GM23338 (cell line): ENCODE measurements at regions not wholly inside any gene's neighbourhood (a gene's known extent, or its start where the extent isn't known, plus 50 kb on each side); places are given as distances from the start of the nearest gene placed in this dataset.

Experiments used
- ATAC-seq: fragments of 200-7000 bp; cut with Tn5 transposase; 3 replicates; pipeline ENCODE4 v1.9.1; 2020
- DNase-seq: peaks from one replicate; pipeline ENCODE4 v3.0.0-alpha.2; 2015; ENCODE audit warnings: low spot score
- H2AFZ ChIP-seq: fragments of 200-600 bp; sonication (generic); 2 replicates; pipeline ENCODE4 v1.8.0; 2016; ENCODE audit warnings: antibody characterized with exemption, mild to moderate bottlenecking, moderate library complexity
- H3F3A ChIP-seq: fragments of 200-600 bp; sonication (generic); replicated peaks from 2 replicates; pipeline ENCODE4 v1.8.0; 2017; ENCODE audit warnings: antibody characterized with exemption, mixed run types, low read depth
- H3K27ac ChIP-seq: fragments of 200-600 bp; sonication (generic); 2 replicates; pipeline ENCODE4 v1.6.1; 2016; ENCODE audit warnings: low read depth
- H3K27me3 ChIP-seq: fragments of 200-600 bp; sonication (generic); 2 replicates; pipeline ENCODE4 v1.8.0; 2016; ENCODE audit warnings: mild to moderate bottlenecking, mixed run types, moderate library complexity; ENCODE audit not compliant: insufficient read depth
- H3K36me3 ChIP-seq: fragments of 200-600 bp; sonication (generic); 2 replicates; pipeline ENCODE4 v1.8.0; 2016; ENCODE audit warnings: mild to moderate bottlenecking; ENCODE audit not compliant: insufficient read depth
- H3K4me1 ChIP-seq: fragments of 200-600 bp; sonication (generic); 2 replicates; pipeline ENCODE4 v1.8.0; 2016; ENCODE audit warnings: mild to moderate bottlenecking, moderate library complexity; ENCODE audit not compliant: insufficient read depth
- H3K4me2 ChIP-seq: fragments of 200-600 bp; sonication (generic); 2 replicates; pipeline ENCODE4 v1.7.1; 2017; ENCODE audit warnings: mixed run types
- H3K4me3 ChIP-seq: fragments of 200-600 bp; sonication (generic); 2 replicates; pipeline ENCODE4 v1.6.1; 2016; ENCODE audit warnings: mixed run types
- H3K79me2 ChIP-seq: fragments of 200-600 bp; sonication (generic); replicated peaks from 2 replicates; pipeline ENCODE4 v1.8.0; 2017; ENCODE audit warnings: mild to moderate bottlenecking; ENCODE audit not compliant: insufficient read depth
- H3K9me2 ChIP-seq: fragments of 200-600 bp; sonication (generic); 2 replicates; pipeline ENCODE4 v1.8.0; 2017; ENCODE audit not compliant: insufficient read depth
- H4K20me1 ChIP-seq: fragments of 200-600 bp; sonication (generic); replicated peaks from 2 replicates; pipeline ENCODE4 v1.8.0; 2017; ENCODE audit warnings: mild to moderate bottlenecking; ENCODE audit not compliant: insufficient read depth
- H3K27ac Mint-ChIP-seq: 2 replicates; pipeline ENCODE4 v1.8.0; 2020; ENCODE audit warnings: inconsistent platforms, mild to moderate bottlenecking, moderate library complexity, mixed read lengths
- H3K27me3 Mint-ChIP-seq: 3 replicates; pipeline ENCODE4 v1.8.0; 2022; ENCODE audit warnings: low read depth, mild to moderate bottlenecking, moderate library complexity, mixed read lengths, inconsistent platforms; ENCODE audit not compliant: insufficient read depth, poor library complexity
- H3K36me3 Mint-ChIP-seq: 3 replicates; pipeline ENCODE4 v1.8.0; 2021; ENCODE audit warnings: low read depth, mild to moderate bottlenecking, inconsistent platforms, moderate library complexity, mixed read lengths
- H3K4me1 Mint-ChIP-seq: 3 replicates; pipeline ENCODE4 v1.8.0; 2020; ENCODE audit warnings: mild to moderate bottlenecking, inconsistent platforms, mixed read lengths
- H3K4me3 Mint-ChIP-seq: 3 replicates; pipeline ENCODE4 v1.8.0; 2021; ENCODE audit warnings: moderate library complexity, mild to moderate bottlenecking, inconsistent platforms, mixed read lengths
- H3K9me3 Mint-ChIP-seq: 3 replicates; pipeline ENCODE4 v1.8.0; 2020; ENCODE audit warnings: moderate library complexity, mild to moderate bottlenecking, inconsistent platforms, mixed read lengths
- CREB1 ChIP-seq: fragments of 250-450 bp; sonication (Bioruptor Pico); IDR thresholded peaks from 2 replicates; pipeline ENCODE4 v1.5.0; 2020; ENCODE audit warnings: low read depth, mild to moderate bottlenecking, moderate library complexity
- EZH2 ChIP-seq: fragments of 200-600 bp; sonication (generic); IDR thresholded peaks from one replicate; pipeline ENCODE4 v1.8.0; 2017; ENCODE audit warnings: antibody characterized with exemption, mild to moderate bottlenecking, low read depth; ENCODE audit not compliant: unreplicated experiment
- EZH2phosphoT487 ChIP-seq: fragments of 200-600 bp; sonication (generic); IDR thresholded peaks from one replicate; pipeline ENCODE4 v1.8.1; 2018; ENCODE audit warnings: antibody characterized with exemption; ENCODE audit not compliant: unreplicated experiment
- POLR2AphosphoS5 ChIP-seq: IDR thresholded peaks from 2 replicates; pipeline ENCODE4 v1.6.1; 2016; ENCODE audit warnings: antibody characterized with exemption, low read depth
- STAT1 ChIP-seq: IDR thresholded peaks from one replicate; pipeline ENCODE4 v1.6.1; 2016; ENCODE audit warnings: antibody characterized with exemption; ENCODE audit not compliant: unreplicated experiment
- ZNF114 ChIP-seq: fragments of 250-450 bp; sonication (Bioruptor Pico); IDR thresholded peaks from 2 replicates; pipeline ENCODE4 v1.5.0; 2020; ENCODE audit warnings: mild to moderate bottlenecking, moderate library complexity
- ZNF331 ChIP-seq: fragments of 250-450 bp; sonication (Bioruptor Pico); IDR thresholded peaks from 2 replicates; pipeline ENCODE4 v1.5.0; 2020; ENCODE audit warnings: low read depth, mild to moderate bottlenecking, moderate library complexity
- TF ChIP-seq, protein P1 (sequence below): IDR thresholded peaks from one replicate; pipeline ENCODE4 v1.6.1; 2018; ENCODE audit warnings: antibody characterized with exemption; ENCODE audit not compliant: unreplicated experiment
- TF ChIP-seq, protein P2 (sequence below), 2 experiments: fragments of 200-600 bp in 1 of 2; sonication (generic) in 1 of 2; conservative IDR thresholded peaks; 2 replicates each; pipeline versions ENCODE4 v1.5.1 to v1.6.1; 2016 to 2017; ENCODE audit warnings: antibody characterized with exemption in 2 of 2, low read depth in 2 of 2, mild to moderate bottlenecking in 2 of 2, moderate library complexity in 1 of 2
- TF ChIP-seq, protein P3 (sequence below): fragments of 250-450 bp; sonication (Bioruptor Pico); IDR thresholded peaks from 2 replicates; pipeline ENCODE4 v1.5.0; 2020; ENCODE audit warnings: mild to moderate bottlenecking, moderate library complexity

DNA sequence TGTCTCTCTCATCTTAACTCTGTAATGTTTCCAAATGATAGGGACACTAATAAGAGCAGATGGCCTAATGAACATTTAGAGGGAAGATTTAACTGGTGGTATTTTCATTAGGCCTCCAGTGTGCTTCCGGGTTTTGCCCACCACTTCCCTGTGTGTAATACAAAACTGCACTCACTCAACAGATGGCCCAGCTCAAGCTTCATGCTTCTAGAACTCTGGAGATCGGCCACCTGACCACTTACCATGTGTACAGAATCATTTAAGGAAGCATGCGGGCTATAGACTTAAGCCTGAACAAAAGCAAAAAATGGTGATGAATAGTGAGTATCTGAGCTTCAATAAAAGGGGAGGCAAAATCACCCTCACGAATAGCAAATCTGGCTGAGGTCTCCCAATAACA is 89.3 kb downstream of the SH2D1A start:
- Histone ChIP-seq H3K4me3 (no peak overlapping the region), H3K36me3 (no peaks in the 10 kb centered on the region), H3K4me2 (no peak overlapping the region), H3F3A (no peaks in the 10 kb centered on the region), H3K9me2 (no peaks in the 10 kb centered on the region), H3K79me2 (no peaks in the 10 kb centered on the region), H3K4me1 (no peaks in the 10 kb centered on the region), H3K27me3 (no peaks in the 10 kb centered on the region), H2AFZ (no peak overlapping the region), H3K27ac (no peak overlapping the region), H4K20me1 (no peaks in the 10 kb centered on the region)
- H3K4me1 Mint-ChIP-seq = no peaks in the 10 kb centered on the region; the same call in 2 of the 3 replicates
- no peaks in the 10 kb centered on the region for H3K9me3 Mint-ChIP-seq
- no peaks in the 10 kb centered on the region for H3K36me3 Mint-ChIP-seq
- no peak overlapping the region for H3K4me3 Mint-ChIP-seq
- no peak for DNase-seq
- no peak overlapping the region for H3K27ac Mint-ChIP-seq
- H3K27me3 Mint-ChIP-seq = no peaks in the 10 kb centered on the region
- ATAC-seq = no peak
- TF ChIP-seq, protein P1, sequence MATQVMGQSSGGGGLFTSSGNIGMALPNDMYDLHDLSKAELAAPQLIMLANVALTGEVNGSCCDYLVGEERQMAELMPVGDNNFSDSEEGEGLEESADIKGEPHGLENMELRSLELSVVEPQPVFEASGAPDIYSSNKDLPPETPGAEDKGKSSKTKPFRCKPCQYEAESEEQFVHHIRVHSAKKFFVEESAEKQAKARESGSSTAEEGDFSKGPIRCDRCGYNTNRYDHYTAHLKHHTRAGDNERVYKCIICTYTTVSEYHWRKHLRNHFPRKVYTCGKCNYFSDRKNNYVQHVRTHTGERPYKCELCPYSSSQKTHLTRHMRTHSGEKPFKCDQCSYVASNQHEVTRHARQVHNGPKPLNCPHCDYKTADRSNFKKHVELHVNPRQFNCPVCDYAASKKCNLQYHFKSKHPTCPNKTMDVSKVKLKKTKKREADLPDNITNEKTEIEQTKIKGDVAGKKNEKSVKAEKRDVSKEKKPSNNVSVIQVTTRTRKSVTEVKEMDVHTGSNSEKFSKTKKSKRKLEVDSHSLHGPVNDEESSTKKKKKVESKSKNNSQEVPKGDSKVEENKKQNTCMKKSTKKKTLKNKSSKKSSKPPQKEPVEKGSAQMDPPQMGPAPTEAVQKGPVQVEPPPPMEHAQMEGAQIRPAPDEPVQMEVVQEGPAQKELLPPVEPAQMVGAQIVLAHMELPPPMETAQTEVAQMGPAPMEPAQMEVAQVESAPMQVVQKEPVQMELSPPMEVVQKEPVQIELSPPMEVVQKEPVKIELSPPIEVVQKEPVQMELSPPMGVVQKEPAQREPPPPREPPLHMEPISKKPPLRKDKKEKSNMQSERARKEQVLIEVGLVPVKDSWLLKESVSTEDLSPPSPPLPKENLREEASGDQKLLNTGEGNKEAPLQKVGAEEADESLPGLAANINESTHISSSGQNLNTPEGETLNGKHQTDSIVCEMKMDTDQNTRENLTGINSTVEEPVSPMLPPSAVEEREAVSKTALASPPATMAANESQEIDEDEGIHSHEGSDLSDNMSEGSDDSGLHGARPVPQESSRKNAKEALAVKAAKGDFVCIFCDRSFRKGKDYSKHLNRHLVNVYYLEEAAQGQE = no peak
- no peak for TF ChIP-seq ZNF331

DNA sequence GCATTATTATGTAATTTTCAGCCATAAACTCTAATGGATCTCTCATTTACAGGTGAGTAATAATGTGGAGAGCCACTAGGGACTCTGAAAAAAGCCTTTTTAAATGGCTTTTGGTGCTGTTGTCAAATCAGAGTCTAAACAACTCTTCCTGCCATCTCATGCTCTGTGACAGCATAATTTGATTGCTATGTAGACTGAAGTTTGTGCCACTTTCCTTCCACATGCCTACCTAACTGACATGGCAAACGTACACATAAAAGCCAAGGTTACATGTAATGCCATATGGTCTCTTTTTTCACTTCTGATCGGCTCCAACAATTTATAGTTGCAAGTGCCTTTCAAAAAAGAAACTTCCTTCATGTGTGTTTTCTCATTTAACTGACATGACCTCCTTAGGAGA is 94.3 kb downstream of the SH2D1A start:
- Histone ChIP-seq H3K36me3 (no peaks in the 10 kb centered on the region), H3K4me2 (no peak overlapping the region), H2AFZ (no peak overlapping the region), H3K4me1 (peaks cover 10% of the 10 kb centered on the region), H4K20me1 (no peaks in the 10 kb centered on the region), H3K27me3 (no peaks in the 10 kb centered on the region), H3K9me2 (no peaks in the 10 kb centered on the region), H3F3A (no peaks in the 10 kb centered on the region), H3K4me3 (no peak overlapping the region), H3K79me2 (no peaks in the 10 kb centered on the region), H3K27ac (no peak overlapping the region)
- Mint-ChIP-seq H3K27me3 (no peaks in the 10 kb centered on the region), H3K27ac (no peak overlapping the region), H3K9me3 (no peaks in the 10 kb centered on the region), H3K36me3 (no peaks in the 10 kb centered on the region), H3K4me1 (peaks cover 11% of the 10 kb centered on the region; the same call in 2 of the 3 replicates), H3K4me3 (no peak overlapping the region)
- ATAC-seq (no peak), DNase-seq (no peak)
- no peak for TF ChIP-seq CREB1
- TF ChIP-seq, protein P2, sequence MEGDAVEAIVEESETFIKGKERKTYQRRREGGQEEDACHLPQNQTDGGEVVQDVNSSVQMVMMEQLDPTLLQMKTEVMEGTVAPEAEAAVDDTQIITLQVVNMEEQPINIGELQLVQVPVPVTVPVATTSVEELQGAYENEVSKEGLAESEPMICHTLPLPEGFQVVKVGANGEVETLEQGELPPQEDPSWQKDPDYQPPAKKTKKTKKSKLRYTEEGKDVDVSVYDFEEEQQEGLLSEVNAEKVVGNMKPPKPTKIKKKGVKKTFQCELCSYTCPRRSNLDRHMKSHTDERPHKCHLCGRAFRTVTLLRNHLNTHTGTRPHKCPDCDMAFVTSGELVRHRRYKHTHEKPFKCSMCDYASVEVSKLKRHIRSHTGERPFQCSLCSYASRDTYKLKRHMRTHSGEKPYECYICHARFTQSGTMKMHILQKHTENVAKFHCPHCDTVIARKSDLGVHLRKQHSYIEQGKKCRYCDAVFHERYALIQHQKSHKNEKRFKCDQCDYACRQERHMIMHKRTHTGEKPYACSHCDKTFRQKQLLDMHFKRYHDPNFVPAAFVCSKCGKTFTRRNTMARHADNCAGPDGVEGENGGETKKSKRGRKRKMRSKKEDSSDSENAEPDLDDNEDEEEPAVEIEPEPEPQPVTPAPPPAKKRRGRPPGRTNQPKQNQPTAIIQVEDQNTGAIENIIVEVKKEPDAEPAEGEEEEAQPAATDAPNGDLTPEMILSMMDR (conservative IDR thresholded peaks at IDR 0.05; ENCODE audit: low read depth in 2 of 2) = no peak
- TF ChIP-seq ZNF331 = no peak
- TF ChIP-seq, protein P3, sequence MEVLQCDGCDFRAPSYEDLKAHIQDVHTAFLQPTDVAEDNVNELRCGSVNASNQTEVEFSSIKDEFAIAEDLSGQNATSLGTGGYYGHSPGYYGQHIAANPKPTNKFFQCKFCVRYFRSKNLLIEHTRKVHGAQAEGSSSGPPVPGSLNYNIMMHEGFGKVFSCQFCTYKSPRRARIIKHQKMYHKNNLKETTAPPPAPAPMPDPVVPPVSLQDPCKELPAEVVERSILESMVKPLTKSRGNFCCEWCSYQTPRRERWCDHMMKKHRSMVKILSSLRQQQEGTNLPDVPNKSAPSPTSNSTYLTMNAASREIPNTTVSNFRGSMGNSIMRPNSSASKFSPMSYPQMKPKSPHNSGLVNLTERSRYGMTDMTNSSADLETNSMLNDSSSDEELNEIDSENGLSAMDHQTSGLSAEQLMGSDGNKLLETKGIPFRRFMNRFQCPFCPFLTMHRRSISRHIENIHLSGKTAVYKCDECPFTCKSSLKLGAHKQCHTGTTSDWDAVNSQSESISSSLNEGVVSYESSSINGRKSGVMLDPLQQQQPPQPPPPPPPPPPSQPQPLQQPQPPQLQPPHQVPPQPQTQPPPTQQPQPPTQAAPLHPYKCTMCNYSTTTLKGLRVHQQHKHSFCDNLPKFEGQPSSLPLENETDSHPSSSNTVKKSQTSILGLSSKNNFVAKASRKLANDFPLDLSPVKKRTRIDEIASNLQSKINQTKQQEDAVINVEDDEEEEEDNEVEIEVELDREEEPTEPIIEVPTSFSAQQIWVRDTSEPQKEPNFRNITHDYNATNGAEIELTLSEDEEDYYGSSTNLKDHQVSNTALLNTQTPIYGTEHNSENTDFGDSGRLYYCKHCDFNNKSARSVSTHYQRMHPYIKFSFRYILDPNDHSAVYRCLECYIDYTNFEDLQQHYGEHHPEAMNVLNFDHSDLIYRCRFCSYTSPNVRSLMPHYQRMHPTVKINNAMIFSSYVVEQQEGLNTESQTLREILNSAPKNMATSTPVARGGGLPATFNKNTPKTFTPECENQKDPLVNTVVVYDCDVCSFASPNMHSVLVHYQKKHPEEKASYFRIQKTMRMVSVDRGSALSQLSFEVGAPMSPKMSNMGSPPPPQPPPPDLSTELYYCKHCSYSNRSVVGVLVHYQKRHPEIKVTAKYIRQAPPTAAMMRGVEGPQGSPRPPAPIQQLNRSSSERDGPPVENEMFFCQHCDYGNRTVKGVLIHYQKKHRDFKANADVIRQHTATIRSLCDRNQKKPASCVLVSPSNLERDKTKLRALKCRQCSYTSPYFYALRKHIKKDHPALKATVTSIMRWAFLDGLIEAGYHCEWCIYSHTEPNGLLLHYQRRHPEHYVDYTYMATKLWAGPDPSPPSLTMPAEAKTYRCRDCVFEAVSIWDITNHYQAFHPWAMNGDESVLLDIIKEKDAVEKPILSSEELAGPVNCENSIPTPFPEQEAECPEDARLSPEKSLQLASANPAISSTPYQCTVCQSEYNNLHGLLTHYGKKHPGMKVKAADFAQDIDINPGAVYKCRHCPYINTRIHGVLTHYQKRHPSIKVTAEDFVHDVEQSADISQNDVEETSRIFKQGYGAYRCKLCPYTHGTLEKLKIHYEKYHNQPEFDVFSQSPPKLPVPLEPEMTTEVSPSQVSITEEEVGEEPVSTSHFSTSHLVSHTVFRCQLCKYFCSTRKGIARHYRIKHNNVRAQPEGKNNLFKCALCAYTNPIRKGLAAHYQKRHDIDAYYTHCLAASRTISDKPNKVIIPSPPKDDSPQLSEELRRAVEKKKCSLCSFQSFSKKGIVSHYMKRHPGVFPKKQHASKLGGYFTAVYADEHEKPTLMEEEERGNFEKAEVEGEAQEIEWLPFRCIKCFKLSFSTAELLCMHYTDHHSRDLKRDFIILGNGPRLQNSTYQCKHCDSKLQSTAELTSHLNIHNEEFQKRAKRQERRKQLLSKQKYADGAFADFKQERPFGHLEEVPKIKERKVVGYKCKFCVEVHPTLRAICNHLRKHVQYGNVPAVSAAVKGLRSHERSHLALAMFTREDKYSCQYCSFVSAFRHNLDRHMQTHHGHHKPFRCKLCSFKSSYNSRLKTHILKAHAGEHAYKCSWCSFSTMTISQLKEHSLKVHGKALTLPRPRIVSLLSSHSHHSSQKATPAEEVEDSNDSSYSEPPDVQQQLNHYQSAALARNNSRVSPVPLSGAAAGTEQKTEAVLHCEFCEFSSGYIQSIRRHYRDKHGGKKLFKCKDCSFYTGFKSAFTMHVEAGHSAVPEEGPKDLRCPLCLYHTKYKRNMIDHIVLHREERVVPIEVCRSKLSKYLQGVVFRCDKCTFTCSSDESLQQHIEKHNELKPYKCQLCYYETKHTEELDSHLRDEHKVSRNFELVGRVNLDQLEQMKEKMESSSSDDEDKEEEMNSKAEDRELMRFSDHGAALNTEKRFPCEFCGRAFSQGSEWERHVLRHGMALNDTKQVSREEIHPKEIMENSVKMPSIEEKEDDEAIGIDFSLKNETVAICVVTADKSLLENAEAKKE (CRISPR knock-in tag) = no peak
- no peak for TF ChIP-seq EZH2phosphoT487
- no peak for TF ChIP-seq STAT1
- TF ChIP-seq POLR2AphosphoS5 = no peak
- no peak for TF ChIP-seq ZNF114
- TF ChIP-seq EZH2 = no peak
